ENCODE measurements at regions not wholly inside any gene's neighbourhood (a gene's known extent, or its start where the extent isn't known, plus 50 kb on each side); places are given as distances from the start of the nearest gene placed in this dataset.

- TF ChIP-seq REST (IDR thresholded peaks at IDR 0.05): no peak
- no peak for TF ChIP-seq TAF1 (conservative IDR thresholded peaks at IDR 0.05)
- no peak for TF ChIP-seq ZBTB33 (IDR thresholded peaks at IDR 0.05)
- TF ChIP-seq MAX (IDR thresholded peaks at IDR 0.05): no peak
- TF ChIP-seq NR2F2 (IDR thresholded peaks at IDR 0.05): no peak
- no peak for TF ChIP-seq FOXA2 (IDR thresholded peaks at IDR 0.05)
- Histone ChIP-seq H3K4me3 (ENCODE audit: low read depth in 1 of 3, low read length in 3 of 3) (no peak overlapping the region), H3K27ac (ENCODE audit: low read depth in 1 of 2, low read length in 2 of 2) (no peak overlapping the region), H3K36me3 (ENCODE audit: control insufficient read depth in 4 of 4, insufficient read depth in 3 of 4, low read depth in 1 of 4, low read length in 3 of 4) (no peaks in the 10 kb centered on the region), H3K4me1 (ENCODE audit: control insufficient read depth in 4 of 4, insufficient read depth in 4 of 4, low read length in 3 of 4) (peaks cover 0 to 17% (median 14%) of the 10 kb centered on the region in 4 donors), H3K9ac (ENCODE audit: low read depth in 1 of 2, low read length in 2 of 2) (no peak overlapping the region), H3K27me3 (ENCODE audit: control insufficient read depth in 4 of 4, insufficient read depth in 4 of 4, low read length in 3 of 4) (no peaks in the 10 kb centered on the region), H3K9me3 (ENCODE audit: control insufficient read depth in 4 of 4, low read length in 3 of 4) (no peaks in the 10 kb centered on the region)
- no peak for DNase-seq (ENCODE audit: low spot score)
- WGBS: 84% methylated on average over 4 of the region's 4 CpGs
These were observed 64.1 kb upstream of the MAMLD1 start for GRCh38 chrX:150298841-150299551.

GRCh38 chrX:150299579-150299978, 63.5 kb upstream of the MAMLD1 start:
- Histone ChIP-seq H3K27ac (ENCODE audit: low read depth in 1 of 2, low read length in 2 of 2) (no peak overlapping the region), H3K27me3 (ENCODE audit: control insufficient read depth in 4 of 4, insufficient read depth in 4 of 4, low read length in 3 of 4) (no peaks in the 10 kb centered on the region), H3K9ac (ENCODE audit: low read depth in 1 of 2, low read length in 2 of 2) (no peak overlapping the region), H3K4me3 (ENCODE audit: low read depth in 1 of 3, low read length in 3 of 3) (no peak overlapping the region), H3K9me3 (ENCODE audit: control insufficient read depth in 4 of 4, low read length in 3 of 4) (no peaks in the 10 kb centered on the region), H3K4me1 (ENCODE audit: control insufficient read depth in 4 of 4, insufficient read depth in 4 of 4, low read length in 3 of 4) (peaks cover 0 to 11% (median 8%) of the 10 kb centered on the region in 4 donors), H3K36me3 (ENCODE audit: control insufficient read depth in 4 of 4, insufficient read depth in 3 of 4, low read depth in 1 of 4, low read length in 3 of 4) (no peaks in the 10 kb centered on the region)
- TF ChIP-seq MAX (IDR thresholded peaks at IDR 0.05) (no peak), HNF4A (conservative IDR thresholded peaks at IDR 0.05) (no peak), GABPA (IDR thresholded peaks at IDR 0.05 in 1 of 2, conservative IDR thresholded peaks at IDR 0.05 in 1 of 2) (no peak), RAD21 (IDR thresholded peaks at IDR 0.05) (no peak), RXRA (IDR thresholded peaks at IDR 0.05) (no peak), ATF3 (IDR thresholded peaks at IDR 0.05) (no peak), HNF4G (IDR thresholded peaks at IDR 0.05) (no peak), FOXA1 (IDR thresholded peaks at IDR 0.05) (no peak), REST (IDR thresholded peaks at IDR 0.05) (no peak), TAF1 (conservative IDR thresholded peaks at IDR 0.05) (no peak), SP1 (IDR thresholded peaks at IDR 0.05) (no peak)
- no peak for DNase-seq (ENCODE audit: low spot score)
